ENCODE measurements at regions not wholly inside any gene's neighbourhood (a gene's known extent, or its start where the extent isn't known, plus 50 kb on each side); places are given as distances from the start of the nearest gene placed in this dataset.

DNA sequence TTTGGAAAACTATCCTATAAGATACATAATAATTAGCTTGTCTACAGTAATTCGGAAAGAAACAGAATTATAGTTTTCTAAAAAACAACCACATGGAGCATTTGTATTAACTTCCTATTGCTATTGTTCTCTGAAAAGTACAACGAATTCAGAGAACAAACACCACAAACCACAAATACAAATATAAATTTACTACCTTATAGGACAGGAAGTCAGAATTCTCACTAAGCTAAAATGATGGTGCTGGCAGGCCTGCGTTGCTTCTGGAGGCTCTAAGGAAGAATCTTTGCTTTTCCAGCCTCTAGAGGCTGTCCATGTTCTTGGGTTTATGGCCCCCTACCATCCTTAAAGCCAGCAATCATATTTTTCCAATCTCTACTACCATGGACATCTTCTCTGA lies 173.6 kb upstream of the TCF21 start:
- H3K36me3 ChIP-seq (ENCODE audit: control insufficient read depth, insufficient read depth, low read length), result no peaks in the 10 kb centered on the region
- TF ChIP-seq, protein P1, sequence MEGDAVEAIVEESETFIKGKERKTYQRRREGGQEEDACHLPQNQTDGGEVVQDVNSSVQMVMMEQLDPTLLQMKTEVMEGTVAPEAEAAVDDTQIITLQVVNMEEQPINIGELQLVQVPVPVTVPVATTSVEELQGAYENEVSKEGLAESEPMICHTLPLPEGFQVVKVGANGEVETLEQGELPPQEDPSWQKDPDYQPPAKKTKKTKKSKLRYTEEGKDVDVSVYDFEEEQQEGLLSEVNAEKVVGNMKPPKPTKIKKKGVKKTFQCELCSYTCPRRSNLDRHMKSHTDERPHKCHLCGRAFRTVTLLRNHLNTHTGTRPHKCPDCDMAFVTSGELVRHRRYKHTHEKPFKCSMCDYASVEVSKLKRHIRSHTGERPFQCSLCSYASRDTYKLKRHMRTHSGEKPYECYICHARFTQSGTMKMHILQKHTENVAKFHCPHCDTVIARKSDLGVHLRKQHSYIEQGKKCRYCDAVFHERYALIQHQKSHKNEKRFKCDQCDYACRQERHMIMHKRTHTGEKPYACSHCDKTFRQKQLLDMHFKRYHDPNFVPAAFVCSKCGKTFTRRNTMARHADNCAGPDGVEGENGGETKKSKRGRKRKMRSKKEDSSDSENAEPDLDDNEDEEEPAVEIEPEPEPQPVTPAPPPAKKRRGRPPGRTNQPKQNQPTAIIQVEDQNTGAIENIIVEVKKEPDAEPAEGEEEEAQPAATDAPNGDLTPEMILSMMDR (IDR thresholded peaks at IDR 0.05; ENCODE audit: insufficient read depth, low read length, poor library complexity, severe bottlenecking), result no peak
- no peak for DNase-seq (ENCODE audit: extremely low read depth, insufficient read length)

DNA sequence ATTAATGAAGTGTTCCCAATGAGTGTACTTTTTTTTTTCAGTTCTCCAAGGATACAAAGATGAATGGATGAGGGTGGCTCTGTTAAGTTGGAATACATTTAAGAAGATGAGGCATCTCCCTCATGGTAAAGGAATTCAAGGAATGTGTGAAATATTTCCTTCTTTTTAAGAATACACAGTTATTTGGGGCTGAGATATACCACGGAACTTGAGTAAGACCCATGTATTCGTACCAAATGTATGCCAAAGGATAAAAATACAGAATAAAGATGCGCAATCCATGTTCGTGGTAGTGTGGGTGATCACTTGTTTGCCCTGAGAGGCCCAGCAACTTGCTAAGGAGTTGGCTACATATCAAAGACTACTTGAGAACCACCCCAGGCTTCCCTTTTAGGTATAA lies 164.2 kb upstream of the TCF21 start:
- no peaks in the 10 kb centered on the region for H3K36me3 ChIP-seq (ENCODE audit: control insufficient read depth, insufficient read depth, low read length)
- TF ChIP-seq, protein P1 (IDR thresholded peaks at IDR 0.05; ENCODE audit: insufficient read depth, low read length, poor library complexity, severe bottlenecking), result no peak
- H3K27me3 ChIP-seq (replicated peaks; ENCODE audit: control insufficient read depth, insufficient read depth, low read length), result no peaks in the 10 kb centered on the region
- no peak overlapping the region for H3K4me3 ChIP-seq (replicated peaks; ENCODE audit: low read depth, low read length)
- DNase-seq (ENCODE audit: extremely low read depth, insufficient read length), result no peak

More for the DNA sequence above, 173.6 kb upstream of the TCF21 start:
- no peaks in the 10 kb centered on the region for H3K27me3 ChIP-seq (replicated peaks; ENCODE audit: control insufficient read depth, insufficient read depth, low read length)
- H3K4me3 ChIP-seq (replicated peaks; ENCODE audit: low read depth, low read length), result no peak overlapping the region

DNA sequence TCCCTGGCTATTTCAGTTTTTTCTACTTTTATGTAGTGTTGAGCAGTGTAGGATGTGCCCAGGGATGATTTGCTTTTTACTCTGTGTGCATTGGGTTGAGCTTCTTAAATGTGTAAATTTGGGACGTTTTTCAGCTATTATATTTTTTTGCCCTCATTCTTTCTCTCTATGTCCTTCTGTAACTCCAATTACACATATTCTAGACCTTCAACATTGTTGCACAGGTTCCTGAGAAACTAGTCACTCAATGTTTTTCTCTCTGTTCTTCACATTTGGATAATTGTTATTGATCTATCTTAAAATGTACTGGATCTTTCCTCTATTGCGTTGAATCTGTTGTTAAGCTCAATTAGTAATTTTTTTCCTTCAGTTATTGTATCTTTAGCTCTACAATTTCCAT lies 162.7 kb upstream of the TCF21 start:
- no peak for DNase-seq (ENCODE audit: extremely low read depth, insufficient read length)
- TF ChIP-seq, protein P1 (IDR thresholded peaks at IDR 0.05; ENCODE audit: insufficient read depth, low read length, poor library complexity, severe bottlenecking), result no peak
- Histone ChIP-seq H3K4me3 (replicated peaks; ENCODE audit: low read depth, low read length) (no peak overlapping the region), H3K36me3 (ENCODE audit: control insufficient read depth, insufficient read depth, low read length) (no peaks in the 10 kb centered on the region), H3K27me3 (replicated peaks; ENCODE audit: control insufficient read depth, insufficient read depth, low read length) (no peaks in the 10 kb centered on the region)

DNA sequence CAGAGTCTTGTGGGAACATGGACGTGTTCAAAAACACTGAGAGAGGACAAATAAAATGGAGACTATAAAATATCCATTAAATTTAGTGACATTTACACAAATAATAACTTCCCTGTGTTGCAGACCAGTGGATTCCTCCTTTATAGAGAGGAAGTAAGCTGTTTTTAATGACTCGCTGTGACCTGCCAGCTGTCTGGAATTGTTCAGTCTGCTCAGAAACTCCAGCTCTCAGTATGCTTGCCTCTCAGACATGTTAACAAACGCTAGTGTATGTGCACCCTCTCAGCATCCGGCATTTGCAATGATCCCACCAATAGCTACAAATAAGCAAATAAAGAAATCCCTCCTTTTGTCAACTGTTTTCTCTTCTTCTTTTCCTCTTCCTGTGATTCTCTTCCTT lies 158.0 kb upstream of the TCF21 start:
- H3K4me3 ChIP-seq (replicated peaks; ENCODE audit: low read depth, low read length), result no peak overlapping the region
- TF ChIP-seq, protein P1 (IDR thresholded peaks at IDR 0.05; ENCODE audit: insufficient read depth, low read length, poor library complexity, severe bottlenecking), result no peak
- H3K36me3 ChIP-seq (ENCODE audit: control insufficient read depth, insufficient read depth, low read length), result no peaks in the 10 kb centered on the region
- DNase-seq (ENCODE audit: extremely low read depth, insufficient read length), result no peak
- H3K27me3 ChIP-seq (replicated peaks; ENCODE audit: control insufficient read depth, insufficient read depth, low read length), result no peaks in the 10 kb centered on the region

DNA sequence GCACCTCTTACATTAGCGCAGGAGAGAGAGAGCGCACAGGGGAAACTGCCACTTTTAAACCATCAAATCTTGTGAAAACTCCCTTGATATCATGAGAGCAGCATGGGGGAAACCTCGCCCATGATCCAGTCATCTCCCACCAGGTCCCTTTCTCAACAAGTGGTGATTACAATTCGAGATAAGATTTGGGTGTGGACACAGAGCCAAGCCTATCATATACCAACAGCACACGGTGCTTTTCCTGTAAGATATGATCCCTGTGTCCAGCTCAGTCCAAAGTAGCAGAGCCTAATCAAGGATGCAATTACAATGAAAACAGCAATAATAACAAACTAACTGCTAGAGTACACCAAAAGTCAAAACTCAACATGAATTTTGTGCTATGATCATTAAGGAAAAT lies 148.7 kb upstream of the TCF21 start:
- no peaks in the 10 kb centered on the region for H3K36me3 ChIP-seq (ENCODE audit: control insufficient read depth, insufficient read depth, low read length)
- DNase-seq (ENCODE audit: extremely low read depth, insufficient read length), result no peak

DNA sequence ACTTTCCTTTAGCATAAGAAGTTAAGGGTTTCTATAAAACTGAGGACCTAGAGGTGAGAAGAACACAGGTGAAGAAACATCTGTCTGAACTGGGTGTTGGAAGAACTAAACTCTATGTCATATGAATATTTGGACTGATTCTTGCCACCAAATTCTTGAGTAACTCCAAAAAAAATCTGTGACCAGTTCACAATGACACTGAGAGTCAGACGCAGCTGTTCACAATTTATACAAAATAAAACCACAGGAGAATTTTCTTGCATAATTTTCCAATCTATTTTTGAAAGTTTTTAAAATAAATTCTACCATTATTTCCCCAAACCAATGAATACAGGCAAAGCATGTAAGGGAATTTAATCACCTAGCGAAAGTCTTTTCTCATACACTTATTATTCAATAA lies 148.1 kb upstream of the TCF21 start:
- DNase-seq (ENCODE audit: extremely low read depth, insufficient read length), result no peak
- H3K36me3 ChIP-seq (ENCODE audit: control insufficient read depth, insufficient read depth, low read length), result no peaks in the 10 kb centered on the region
- TF ChIP-seq, protein P1 (IDR thresholded peaks at IDR 0.05; ENCODE audit: insufficient read depth, low read length, poor library complexity, severe bottlenecking), result no peak
- no peak overlapping the region for H3K4me3 ChIP-seq (replicated peaks; ENCODE audit: low read depth, low read length)
- no peaks in the 10 kb centered on the region for H3K27me3 ChIP-seq (replicated peaks; ENCODE audit: control insufficient read depth, insufficient read depth, low read length)

More for the DNA sequence above, 148.7 kb upstream of the TCF21 start:
- H3K4me3 ChIP-seq (replicated peaks; ENCODE audit: low read depth, low read length), result no peak overlapping the region
- H3K27me3 ChIP-seq (replicated peaks; ENCODE audit: control insufficient read depth, insufficient read depth, low read length), result no peaks in the 10 kb centered on the region
- TF ChIP-seq, protein P1 (IDR thresholded peaks at IDR 0.05; ENCODE audit: insufficient read depth, low read length, poor library complexity, severe bottlenecking), result no peak
